Activated T-helper 2 cell treated with anti-CD3 and anti-CD28 coated beads, Interferon-gamma antibody, Interleukin-2, Interleukin-4, amounts not matched to agents 10 μg/mL and 5 μg/mL and 100 μg/mL, durations not matched to agents 14 hours and 24 hours and 36 hours (primary cell): ENCODE measurements at regions not wholly inside any gene's neighbourhood (a gene's known extent, or its start where the extent isn't known, plus 50 kb on each side); places are given as distances from the start of the nearest gene placed in this dataset.

Source experiments
- DNase-seq: peaks from one replicate; pipeline ENCODE4 v3.0.0; 2021; ENCODE audit warnings: low spot score
- H3K27ac Mint-ChIP-seq: one replicate; pipeline ENCODE4 v1.8.0; 2021; ENCODE audit warnings: mixed read lengths
- H3K27me3 Mint-ChIP-seq: one replicate; pipeline ENCODE4 v1.8.0; 2021; ENCODE audit warnings: low read depth, mixed read lengths
- H3K36me3 Mint-ChIP-seq: one replicate; pipeline ENCODE4 v1.8.0; 2021; ENCODE audit warnings: low read depth, mixed read lengths
- H3K4me1 Mint-ChIP-seq: one replicate; pipeline ENCODE4 v1.8.0; 2021; ENCODE audit warnings: low read depth, mixed read lengths
- H3K4me3 Mint-ChIP-seq: one replicate; pipeline ENCODE4 v1.8.0; 2021; ENCODE audit warnings: low read depth, mild to moderate bottlenecking, moderate library complexity, mixed read lengths
- H3K9me3 Mint-ChIP-seq: one replicate; pipeline ENCODE4 v1.8.0; 2021; ENCODE audit warnings: mixed read lengths
- intact Hi-C: fragments of 100-400 bp; cut with micrococcal nuclease; formaldehyde crosslinking; loops from one replicate; pipeline ENCODE4 v1.15.1; 2023

GRCh38 chr14:44265246-44265645 lies 241.8 kb downstream of the FSCB start:
- no peak overlapping the region for H3K4me3 Mint-ChIP-seq
- H3K9me3 Mint-ChIP-seq = peaks cover 64% of the 10 kb centered on the region
- H3K27ac Mint-ChIP-seq = no peak overlapping the region
- H3K4me1 Mint-ChIP-seq = no peaks in the 10 kb centered on the region
- intact Hi-C loops = no loop called here
- DNase-seq = no peak
- no peaks in the 10 kb centered on the region for H3K36me3 Mint-ChIP-seq
- H3K27me3 Mint-ChIP-seq = no peaks in the 10 kb centered on the region

GRCh38 chr14:44215660-44216059 lies 291.4 kb downstream of the FSCB start:
- intact Hi-C loops = no loop called here
- no peak for DNase-seq
- no peak overlapping the region for H3K4me3 Mint-ChIP-seq
- no peaks in the 10 kb centered on the region for H3K36me3 Mint-ChIP-seq
- no peaks in the 10 kb centered on the region for H3K27me3 Mint-ChIP-seq
- no peak overlapping the region for H3K27ac Mint-ChIP-seq
- H3K9me3 Mint-ChIP-seq = peaks cover 30% of the 10 kb centered on the region
- H3K4me1 Mint-ChIP-seq = no peaks in the 10 kb centered on the region

- intact Hi-C loops = no loop called here
- no peaks in the 10 kb centered on the region for H3K27me3 Mint-ChIP-seq
- H3K9me3 Mint-ChIP-seq = peaks cover 41% of the 10 kb centered on the region
- no peak overlapping the region for H3K27ac Mint-ChIP-seq
- no peak for DNase-seq
- no peaks in the 10 kb centered on the region for H3K4me1 Mint-ChIP-seq
- H3K4me3 Mint-ChIP-seq = no peak overlapping the region
- H3K36me3 Mint-ChIP-seq = no peaks in the 10 kb centered on the region
Measured at GRCh38 chr14:44211718-44212117, 295.4 kb downstream of the FSCB start.

- intact Hi-C loops = no loop called here
- H3K4me3 Mint-ChIP-seq = no peak overlapping the region
- H3K9me3 Mint-ChIP-seq = peaks cover 23% of the 10 kb centered on the region
- no peaks in the 10 kb centered on the region for H3K4me1 Mint-ChIP-seq
- no peak overlapping the region for H3K27ac Mint-ChIP-seq
- H3K27me3 Mint-ChIP-seq = no peaks in the 10 kb centered on the region
- H3K36me3 Mint-ChIP-seq = no peaks in the 10 kb centered on the region
- DNase-seq = no peak
Measured at GRCh38 chr14:44204061-44204835, 302.8 kb downstream of the FSCB start.

- H3K27me3 Mint-ChIP-seq = no peaks in the 10 kb centered on the region
- no peaks in the 10 kb centered on the region for H3K36me3 Mint-ChIP-seq
- no peaks in the 10 kb centered on the region for H3K4me1 Mint-ChIP-seq
- peaks cover 55% of the 10 kb centered on the region for H3K9me3 Mint-ChIP-seq
- intact Hi-C loops = no loop called here
- H3K27ac Mint-ChIP-seq = no peak overlapping the region
- DNase-seq = no peak
- H3K4me3 Mint-ChIP-seq = no peak overlapping the region
Measured at GRCh38 chr14:44180975-44181374, 326.1 kb downstream of the FSCB start.

GRCh38 chr14:44170556-44170955 lies 336.5 kb downstream of the FSCB start:
- Mint-ChIP-seq H3K27ac (no peak overlapping the region), H3K4me3 (no peak overlapping the region), H3K9me3 (peaks cover 48% of the 10 kb centered on the region), H3K4me1 (no peaks in the 10 kb centered on the region), H3K36me3 (no peaks in the 10 kb centered on the region), H3K27me3 (no peaks in the 10 kb centered on the region)
- intact Hi-C loops = no loop called here
- DNase-seq = no peak

- Mint-ChIP-seq H3K27me3 (no peaks in the 10 kb centered on the region), H3K9me3 (peaks cover 48% of the 10 kb centered on the region), H3K4me1 (no peaks in the 10 kb centered on the region), H3K36me3 (no peaks in the 10 kb centered on the region), H3K27ac (no peak overlapping the region), H3K4me3 (no peak overlapping the region)
- intact Hi-C loops = no loop called here
- no peak for DNase-seq
Measured at GRCh38 chr14:44170101-44170500, 337.0 kb downstream of the FSCB start.

GRCh38 chr14:44168566-44168965 lies 338.5 kb downstream of the FSCB start:
- no peak overlapping the region for H3K27ac Mint-ChIP-seq
- no peak overlapping the region for H3K4me3 Mint-ChIP-seq
- H3K36me3 Mint-ChIP-seq = no peaks in the 10 kb centered on the region
- peaks cover 35% of the 10 kb centered on the region for H3K9me3 Mint-ChIP-seq
- no peaks in the 10 kb centered on the region for H3K4me1 Mint-ChIP-seq
- DNase-seq = no peak
- intact Hi-C loops = no loop called here
- no peaks in the 10 kb centered on the region for H3K27me3 Mint-ChIP-seq

- Mint-ChIP-seq H3K4me1 (no peaks in the 10 kb centered on the region), H3K4me3 (no peak overlapping the region), H3K9me3 (peaks cover 45% of the 10 kb centered on the region), H3K27me3 (no peaks in the 10 kb centered on the region), H3K36me3 (no peaks in the 10 kb centered on the region), H3K27ac (no peak overlapping the region)
- intact Hi-C loops = no loop called here
- DNase-seq = no peak
Measured at GRCh38 chr14:44166611-44167010, 340.5 kb downstream of the FSCB start.

- Mint-ChIP-seq H3K27ac (no peak overlapping the region), H3K4me3 (no peak overlapping the region), H3K9me3 (peaks cover 46% of the 10 kb centered on the region), H3K27me3 (no peaks in the 10 kb centered on the region), H3K4me1 (no peaks in the 10 kb centered on the region), H3K36me3 (no peaks in the 10 kb centered on the region)
- intact Hi-C loops = no loop called here
- no peak for DNase-seq
Measured at GRCh38 chr14:44165936-44166335, 341.1 kb downstream of the FSCB start.

GRCh38 chr14:44165286-44165685 lies 341.8 kb downstream of the FSCB start:
- Mint-ChIP-seq H3K27me3 (no peaks in the 10 kb centered on the region), H3K4me1 (no peaks in the 10 kb centered on the region), H3K27ac (no peak overlapping the region), H3K9me3 (peaks cover 45% of the 10 kb centered on the region), H3K36me3 (no peaks in the 10 kb centered on the region), H3K4me3 (no peak overlapping the region)
- intact Hi-C loops = no loop called here
- no peak for DNase-seq

GRCh38 chr14:44163946-44164345 lies 343.1 kb downstream of the FSCB start:
- intact Hi-C loops = no loop called here
- Mint-ChIP-seq H3K9me3 (peaks cover 42% of the 10 kb centered on the region), H3K36me3 (no peaks in the 10 kb centered on the region), H3K4me3 (no peak overlapping the region), H3K27ac (no peak overlapping the region), H3K4me1 (no peaks in the 10 kb centered on the region), H3K27me3 (no peaks in the 10 kb centered on the region)
- no peak for DNase-seq

GRCh38 chr14:44162197-44162596 lies 344.9 kb downstream of the FSCB start:
- H3K36me3 Mint-ChIP-seq = no peaks in the 10 kb centered on the region
- intact Hi-C loops = no loop called here

GRCh38 chr14:44154874-44155273 lies 352.2 kb downstream of the FSCB start:
- no peak for DNase-seq
- Mint-ChIP-seq H3K27me3 (no peaks in the 10 kb centered on the region), H3K4me3 (no peak overlapping the region), H3K36me3 (no peaks in the 10 kb centered on the region), H3K27ac (no peak overlapping the region), H3K4me1 (no peaks in the 10 kb centered on the region), H3K9me3 (peaks cover 39% of the 10 kb centered on the region)
- intact Hi-C loops = no loop called here

More at GRCh38 chr14:44162197-44162596, 344.9 kb downstream of the FSCB start:
- Mint-ChIP-seq H3K27ac (no peak overlapping the region), H3K4me1 (no peaks in the 10 kb centered on the region), H3K27me3 (no peaks in the 10 kb centered on the region), H3K9me3 (peaks cover 40% of the 10 kb centered on the region), H3K4me3 (no peak overlapping the region)
- no peak for DNase-seq
